ENCODE measurements at regions not wholly inside any gene's neighbourhood (a gene's known extent, or its start where the extent isn't known, plus 50 kb on each side); places are given as distances from the start of the nearest gene placed in this dataset.

DNA sequence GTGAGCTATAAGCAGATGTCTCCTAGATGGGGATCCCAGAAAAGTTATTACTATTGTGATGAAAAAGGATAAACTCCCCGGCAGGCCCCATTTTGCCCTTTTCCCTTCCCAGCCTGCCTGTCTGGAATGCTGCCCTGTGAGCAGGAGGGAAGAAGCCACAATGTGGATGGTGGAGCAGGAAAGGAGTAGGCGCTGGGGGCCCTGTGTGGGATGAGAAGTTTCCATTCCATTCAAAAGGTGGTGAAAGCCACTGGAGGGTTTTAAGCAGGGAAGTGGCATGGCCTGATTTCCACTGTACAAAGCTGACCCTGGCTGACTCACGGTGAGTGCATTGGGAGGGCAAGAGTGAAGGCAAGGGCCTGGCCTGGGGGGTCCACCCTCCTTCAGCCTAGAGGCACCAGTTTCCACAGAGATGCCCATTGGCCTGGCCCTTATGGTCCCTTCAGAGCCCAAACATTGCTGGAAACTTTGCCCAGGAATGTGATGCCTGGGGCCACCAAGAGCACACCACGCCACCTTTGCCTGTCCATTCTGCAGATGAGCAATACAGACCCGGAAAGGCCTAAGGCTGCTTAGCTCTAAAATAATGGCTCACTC, 206.9 kb downstream of the RPLP1 start:
- no peak overlapping the region for H3K4me3 ChIP-seq
- DNase-seq (no peak), ATAC-seq (no peak)
- TF ChIP-seq, protein P1, sequence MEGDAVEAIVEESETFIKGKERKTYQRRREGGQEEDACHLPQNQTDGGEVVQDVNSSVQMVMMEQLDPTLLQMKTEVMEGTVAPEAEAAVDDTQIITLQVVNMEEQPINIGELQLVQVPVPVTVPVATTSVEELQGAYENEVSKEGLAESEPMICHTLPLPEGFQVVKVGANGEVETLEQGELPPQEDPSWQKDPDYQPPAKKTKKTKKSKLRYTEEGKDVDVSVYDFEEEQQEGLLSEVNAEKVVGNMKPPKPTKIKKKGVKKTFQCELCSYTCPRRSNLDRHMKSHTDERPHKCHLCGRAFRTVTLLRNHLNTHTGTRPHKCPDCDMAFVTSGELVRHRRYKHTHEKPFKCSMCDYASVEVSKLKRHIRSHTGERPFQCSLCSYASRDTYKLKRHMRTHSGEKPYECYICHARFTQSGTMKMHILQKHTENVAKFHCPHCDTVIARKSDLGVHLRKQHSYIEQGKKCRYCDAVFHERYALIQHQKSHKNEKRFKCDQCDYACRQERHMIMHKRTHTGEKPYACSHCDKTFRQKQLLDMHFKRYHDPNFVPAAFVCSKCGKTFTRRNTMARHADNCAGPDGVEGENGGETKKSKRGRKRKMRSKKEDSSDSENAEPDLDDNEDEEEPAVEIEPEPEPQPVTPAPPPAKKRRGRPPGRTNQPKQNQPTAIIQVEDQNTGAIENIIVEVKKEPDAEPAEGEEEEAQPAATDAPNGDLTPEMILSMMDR (IDR thresholded peaks at IDR 0.05): no peak
- intact Hi-C loops (cut with DNase I, micrococcal nuclease): no loop called here
- H3K9me3 ChIP-seq: no peaks in the 10 kb centered on the region
- no peaks in the 10 kb centered on the region for H3K4me1 ChIP-seq (ENCODE audit: low read depth)
- H3K36me3 ChIP-seq (ENCODE audit: low read depth): no peaks in the 10 kb centered on the region

DNA sequence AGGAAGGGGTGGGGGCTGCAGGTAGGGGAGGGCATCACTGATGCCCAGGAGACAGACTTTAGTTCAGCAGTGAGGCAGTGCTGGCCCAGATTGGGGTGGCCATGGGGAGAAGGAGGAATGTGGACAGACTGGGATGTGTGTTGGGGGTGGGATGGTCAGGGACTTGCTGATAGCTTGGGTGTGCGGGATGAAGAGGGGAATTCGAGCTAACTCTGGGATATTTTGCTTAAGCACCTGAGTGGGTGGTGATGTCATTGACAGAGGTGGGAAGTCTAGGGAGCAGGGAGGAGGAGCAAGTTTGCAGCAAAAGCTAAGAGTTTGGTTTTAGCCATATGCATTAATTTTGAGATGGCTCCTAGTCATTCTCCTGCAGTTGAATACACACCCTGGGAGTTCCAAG, 207.5 kb downstream of the RPLP1 start:
- no peaks in the 10 kb centered on the region for H3K36me3 ChIP-seq (ENCODE audit: low read depth)
- H3K4me1 ChIP-seq (ENCODE audit: low read depth): no peaks in the 10 kb centered on the region
- DNase-seq: no peak
- TF ChIP-seq, protein P1 (IDR thresholded peaks at IDR 0.05): no peak
- intact Hi-C loops (cut with DNase I, micrococcal nuclease): no loop called here
- H3K9me3 ChIP-seq: no peaks in the 10 kb centered on the region
- no peak for ATAC-seq
- no peak overlapping the region for H3K4me3 ChIP-seq

DNA sequence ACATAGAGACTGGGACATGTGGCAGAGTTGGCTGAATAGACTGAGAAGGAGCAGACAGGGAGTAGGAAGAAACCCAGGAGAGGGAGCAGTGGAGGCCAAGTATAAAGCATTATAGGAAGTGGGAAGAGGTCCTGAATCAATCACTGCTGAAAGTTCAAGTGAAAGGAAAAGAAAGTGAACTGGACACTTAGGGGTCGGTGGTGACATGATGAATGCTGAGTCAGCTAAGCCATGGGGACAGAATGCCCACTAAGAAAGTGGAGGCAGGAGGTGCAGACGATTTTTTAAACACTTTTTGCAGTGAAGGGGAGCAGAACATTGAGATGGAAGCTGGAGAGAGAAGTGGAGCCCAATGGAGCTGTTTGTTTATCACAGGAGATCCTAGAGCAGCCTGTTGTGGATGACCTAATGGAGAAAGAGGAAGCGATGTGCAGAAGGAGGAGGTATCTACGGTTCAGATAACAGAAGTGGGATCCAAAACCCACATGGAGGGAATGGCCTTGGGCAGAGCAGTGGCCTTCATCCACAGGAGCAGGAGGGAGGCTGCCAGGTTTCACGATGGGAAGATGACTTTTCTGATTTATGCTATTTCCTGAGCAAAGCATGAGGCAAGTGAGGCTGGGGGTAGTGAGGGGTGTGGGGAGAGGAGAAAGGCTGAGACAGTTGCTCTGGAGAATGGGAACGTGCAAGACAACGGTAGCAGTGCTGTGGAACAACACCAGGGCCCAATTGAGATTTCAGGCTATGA, 208.2 kb downstream of the RPLP1 start:
- DNase-seq (no peak), ATAC-seq (no peak)
- Histone ChIP-seq H3K4me1 (ENCODE audit: low read depth) (peaks cover 2% of the 10 kb centered on the region), H3K9me3 (no peaks in the 10 kb centered on the region), H3K36me3 (ENCODE audit: low read depth) (no peaks in the 10 kb centered on the region), H3K4me3 (no peak overlapping the region)
- TF ChIP-seq, protein P1 (IDR thresholded peaks at IDR 0.05): no peak
- intact Hi-C loops (cut with DNase I, micrococcal nuclease): no loop called here

DNA sequence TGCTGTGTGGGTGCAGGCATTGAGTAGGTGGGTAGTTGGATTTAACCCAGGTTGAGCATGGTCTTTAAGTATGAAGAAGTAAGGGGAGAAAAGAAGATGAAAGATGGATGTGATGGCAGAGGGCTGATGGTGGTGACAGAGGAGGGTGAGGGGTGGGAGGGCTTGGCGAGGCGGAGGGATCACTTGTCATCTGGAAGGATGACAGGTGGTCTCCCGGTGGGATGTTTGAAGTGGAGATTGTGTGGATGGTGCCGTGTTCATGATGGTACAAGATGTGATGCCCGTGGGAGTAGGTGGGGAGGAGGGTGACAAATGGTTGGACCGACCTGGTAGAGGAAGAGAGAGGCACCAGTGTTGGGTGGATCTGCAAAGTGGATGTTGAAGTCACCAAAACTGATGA, 208.8 kb downstream of the RPLP1 start:
- ATAC-seq: no peak
- TF ChIP-seq, protein P1 (IDR thresholded peaks at IDR 0.05): no peak
- intact Hi-C loops (cut with DNase I, micrococcal nuclease): no loop called here
- Histone ChIP-seq H3K4me1 (ENCODE audit: low read depth) (peaks cover 3% of the 10 kb centered on the region), H3K9me3 (no peaks in the 10 kb centered on the region), H3K36me3 (ENCODE audit: low read depth) (no peaks in the 10 kb centered on the region), H3K4me3 (no peak overlapping the region)
- no peak for DNase-seq

- H3K9me3 ChIP-seq: no peaks in the 10 kb centered on the region
- no peak overlapping the region for H3K4me3 ChIP-seq
- H3K4me1 ChIP-seq (ENCODE audit: low read depth): peaks cover 3% of the 10 kb centered on the region
- DNase-seq (no peak), ATAC-seq (no peak)
- H3K36me3 ChIP-seq (ENCODE audit: low read depth): no peaks in the 10 kb centered on the region
- intact Hi-C loops (cut with DNase I, micrococcal nuclease): no loop called here
- TF ChIP-seq, protein P1 (IDR thresholded peaks at IDR 0.05): no peak
These were observed 209.4 kb downstream of the RPLP1 start for GRCh38 chr15:69661871-69662644.

All from mucosa of descending colon (tissue), 3 donors.